Right ventricle myocardium superior (tissue), 1 donor: ENCODE measurements at regions not wholly inside any gene's neighbourhood (a gene's known extent, or its start where the extent isn't known, plus 50 kb on each side); places are given as distances from the start of the nearest gene placed in this dataset.

Experiments used
- ATAC-seq: fragments of 200-7000 bp; cut with Tn5 transposase; one replicate; pipeline ENCODE4 v1.9.1; 2020; ENCODE audit warnings: mild to moderate bottlenecking; ENCODE audit not compliant: poor library complexity
- DNase-seq: peaks from one replicate; pipeline ENCODE4 v3.0.0-alpha.2; 2020
- intact Hi-C: fragments of 100-400 bp; cut with DNase I; formaldehyde crosslinking; loops from one replicate; pipeline ENCODE4 v1.11.2; 2022
- donor health status: DM: no; HTN: yes; CAD: no; lungs with severe emphysema.

DNA sequence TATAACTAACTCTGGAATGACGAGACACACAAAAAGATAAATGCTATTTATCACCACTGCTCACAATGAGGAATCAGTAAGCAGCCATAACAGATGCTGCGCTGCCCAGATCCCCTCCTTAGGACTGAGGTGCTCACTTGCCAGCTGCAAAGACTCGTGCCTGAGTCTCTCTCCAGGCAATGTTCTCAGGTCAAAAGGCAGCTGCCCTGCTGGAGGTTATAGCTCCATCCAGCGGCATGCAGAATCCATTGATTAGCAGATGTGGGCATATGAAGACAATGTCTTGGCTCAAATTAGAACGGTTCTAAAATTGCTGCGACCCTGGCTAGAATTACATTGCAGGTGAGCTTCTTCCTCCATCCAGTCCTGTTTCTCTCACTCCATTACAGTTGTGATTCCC lies 328.2 kb upstream of the CHRM3 start:
- DNase-seq (no peak), ATAC-seq (no peak)
- intact Hi-C loops: no loop called here

DNA sequence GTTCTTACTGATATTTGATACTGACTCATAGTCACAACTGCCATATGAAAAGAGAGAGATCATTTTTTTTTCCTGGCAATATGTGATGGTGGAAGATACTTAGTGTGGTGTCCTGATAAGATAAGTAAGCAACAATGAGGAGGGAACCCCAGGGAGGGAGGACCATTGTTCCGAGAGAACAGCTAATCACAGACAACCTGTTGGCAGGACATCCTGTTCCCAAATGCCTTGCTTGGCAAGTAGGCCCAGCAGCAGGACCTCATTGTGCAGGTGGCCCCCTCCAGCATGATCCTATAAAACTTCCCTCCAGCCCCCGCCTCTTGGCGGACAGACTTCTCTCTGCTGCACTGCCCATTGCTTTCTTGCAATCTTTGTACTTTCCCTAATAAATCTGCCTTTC lies 329.4 kb upstream of the CHRM3 start:
- intact Hi-C loops: no loop called here
- no peak for DNase-seq
- ATAC-seq: no peak

DNA sequence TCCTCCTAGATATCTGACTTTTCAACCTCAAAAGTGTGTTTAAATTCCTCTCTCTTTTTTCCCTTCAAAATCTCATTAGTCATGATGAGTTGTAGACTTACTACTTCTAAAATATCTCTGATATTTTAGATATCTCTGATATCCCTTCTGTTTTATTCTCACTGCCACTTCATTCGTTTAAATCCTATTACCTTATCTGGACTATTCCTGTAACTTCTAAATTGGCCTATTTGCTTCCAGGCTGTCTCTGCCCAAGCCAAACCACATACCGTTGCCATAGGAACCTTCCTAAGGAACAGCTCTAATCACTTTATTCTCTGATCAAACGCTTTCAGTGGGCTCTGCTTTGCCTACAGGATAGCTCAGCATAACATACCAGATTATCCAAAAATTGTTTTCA lies 333.1 kb upstream of the CHRM3 start:
- ATAC-seq: no peak
- no peak for DNase-seq
- intact Hi-C loops: no loop called here

DNA sequence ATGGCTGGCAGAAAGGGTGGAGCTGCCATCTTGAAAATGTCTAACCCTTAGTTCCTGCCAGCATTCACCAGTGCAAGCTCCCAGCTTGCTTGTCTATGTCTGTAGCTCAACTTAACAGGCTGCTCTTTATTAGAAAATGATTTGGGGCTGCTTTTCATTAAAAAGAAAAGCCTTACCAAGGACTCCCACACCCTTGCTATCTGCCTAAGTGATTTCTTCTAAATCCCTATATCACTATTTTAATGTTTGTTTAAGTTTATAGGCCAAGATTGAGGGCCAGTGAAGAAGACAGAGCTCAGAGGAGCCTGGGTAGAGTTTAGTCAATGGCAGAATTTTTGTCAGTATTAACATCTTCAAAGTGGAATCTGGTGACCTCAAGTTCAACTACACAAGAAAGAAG lies 336.8 kb upstream of the CHRM3 start:
- intact Hi-C loops: no loop called here
- ATAC-seq: no peak
- no peak for DNase-seq

DNA sequence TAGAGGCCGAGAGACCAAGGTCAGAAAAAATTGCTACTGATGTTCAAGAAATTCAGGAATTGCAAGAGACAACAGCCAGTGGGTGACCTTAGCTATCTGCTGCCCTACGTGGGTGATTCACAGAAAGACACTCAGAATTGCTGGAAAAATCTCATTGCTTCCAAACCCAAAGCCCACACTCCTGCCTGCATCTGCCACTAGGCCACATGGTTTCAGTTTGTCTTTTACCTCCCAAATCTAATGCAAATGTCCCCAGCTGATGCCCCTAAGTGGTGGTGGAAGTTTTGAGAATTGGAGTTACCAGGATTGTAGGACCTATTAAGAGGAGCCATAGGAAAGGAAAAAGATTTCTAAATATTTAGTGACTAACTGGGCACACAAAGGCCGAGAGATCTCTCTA lies 341.5 kb upstream of the CHRM3 start:
- no peak for ATAC-seq
- no peak for DNase-seq
- intact Hi-C loops: no loop called here

DNA sequence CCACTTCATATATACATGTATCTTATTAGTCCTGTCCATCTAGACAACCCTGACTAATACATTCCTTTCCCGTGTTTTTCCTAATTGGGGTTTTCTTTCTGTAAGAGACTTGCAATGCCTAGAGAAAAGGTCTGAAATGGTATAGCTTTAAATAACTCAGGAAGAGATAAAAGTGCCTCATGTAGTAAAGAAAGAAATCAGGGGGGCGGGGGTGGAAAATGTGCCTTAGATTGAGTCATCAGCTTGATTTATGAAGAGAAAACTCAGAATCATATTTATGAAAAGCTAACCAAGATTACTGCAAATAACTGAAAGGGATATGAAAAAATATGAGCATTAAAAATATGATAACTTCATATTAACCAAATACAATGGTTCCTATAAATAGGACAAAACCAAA lies 345.8 kb upstream of the CHRM3 start:
- DNase-seq: no peak
- ATAC-seq: no peak
- intact Hi-C loops: no loop called here

DNA sequence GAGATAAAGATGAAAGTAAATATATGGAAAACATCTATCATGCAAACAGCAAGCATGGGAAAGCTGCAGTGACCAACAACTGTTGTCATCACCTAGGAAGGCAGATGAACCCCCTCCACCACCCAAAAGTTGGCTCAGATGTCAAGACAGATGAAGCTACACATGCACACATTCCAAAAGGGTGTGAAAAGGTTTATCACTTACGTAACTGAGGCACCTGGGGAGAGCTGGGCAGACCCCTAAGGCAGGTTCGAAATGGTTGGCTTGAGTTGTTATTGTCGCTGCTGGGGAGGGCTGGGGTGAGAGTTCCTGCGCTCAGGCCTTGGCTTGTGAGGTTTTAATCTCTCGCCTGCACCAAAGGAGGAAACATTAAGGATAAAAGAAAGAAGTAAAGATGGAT lies 355.1 kb upstream of the CHRM3 start:
- intact Hi-C loops: no loop called here
- ATAC-seq (no peak), DNase-seq (no peak)

DNA sequence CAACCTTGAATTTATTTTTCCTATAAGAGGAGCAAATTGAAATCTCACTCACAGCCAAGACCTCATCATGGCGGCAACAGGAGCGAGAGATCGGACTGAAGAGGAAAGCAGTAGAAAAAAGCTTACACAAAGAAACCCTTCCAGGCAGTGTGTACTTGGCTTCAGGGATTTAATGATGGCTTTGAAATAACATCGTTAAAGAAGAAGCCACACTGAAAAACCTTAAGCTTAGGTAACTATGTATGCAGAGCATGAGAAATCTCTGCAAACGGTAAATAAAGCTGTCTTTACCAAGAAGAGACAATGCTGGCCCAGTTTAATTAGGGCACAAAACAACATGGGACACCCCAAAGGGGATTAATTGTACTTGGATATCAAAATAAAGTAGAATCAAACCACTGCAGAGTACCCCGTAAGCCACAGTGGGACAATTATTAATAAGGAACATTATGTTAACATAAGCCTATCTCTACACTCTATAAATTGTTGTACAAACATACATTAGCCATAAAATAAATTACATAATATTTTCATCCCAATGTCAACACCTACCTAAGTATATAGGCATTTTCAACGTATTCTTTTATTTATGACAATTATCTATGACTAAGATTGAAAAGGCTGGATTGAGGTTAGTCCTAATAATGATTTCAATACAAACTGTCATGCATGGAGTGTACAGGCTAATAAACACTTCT lies 360.2 kb upstream of the CHRM3 start:
- DNase-seq (no peak), ATAC-seq (no peak)
- intact Hi-C loops: no loop called here

DNA sequence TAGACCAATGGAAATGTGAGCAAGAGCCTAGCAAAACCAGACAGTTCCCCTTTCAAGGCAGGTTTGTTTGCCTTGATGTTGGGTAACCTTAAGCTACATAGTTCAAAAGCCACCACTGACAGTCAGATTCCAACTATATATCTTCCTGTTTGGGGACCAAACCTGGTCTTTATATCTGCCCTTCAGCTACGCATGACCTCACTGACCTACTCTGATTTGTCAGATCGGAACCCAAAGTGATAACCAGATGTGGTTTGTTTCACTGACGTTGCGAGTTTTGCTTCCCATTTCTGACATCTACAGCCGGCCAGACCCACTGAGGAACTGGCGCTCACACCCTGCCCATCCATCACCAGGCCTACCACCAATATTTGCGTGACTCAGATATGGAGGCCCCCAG lies 361.1 kb upstream of the CHRM3 start:
- ATAC-seq: no peak
- intact Hi-C loops: no loop called here
- no peak for DNase-seq

DNA sequence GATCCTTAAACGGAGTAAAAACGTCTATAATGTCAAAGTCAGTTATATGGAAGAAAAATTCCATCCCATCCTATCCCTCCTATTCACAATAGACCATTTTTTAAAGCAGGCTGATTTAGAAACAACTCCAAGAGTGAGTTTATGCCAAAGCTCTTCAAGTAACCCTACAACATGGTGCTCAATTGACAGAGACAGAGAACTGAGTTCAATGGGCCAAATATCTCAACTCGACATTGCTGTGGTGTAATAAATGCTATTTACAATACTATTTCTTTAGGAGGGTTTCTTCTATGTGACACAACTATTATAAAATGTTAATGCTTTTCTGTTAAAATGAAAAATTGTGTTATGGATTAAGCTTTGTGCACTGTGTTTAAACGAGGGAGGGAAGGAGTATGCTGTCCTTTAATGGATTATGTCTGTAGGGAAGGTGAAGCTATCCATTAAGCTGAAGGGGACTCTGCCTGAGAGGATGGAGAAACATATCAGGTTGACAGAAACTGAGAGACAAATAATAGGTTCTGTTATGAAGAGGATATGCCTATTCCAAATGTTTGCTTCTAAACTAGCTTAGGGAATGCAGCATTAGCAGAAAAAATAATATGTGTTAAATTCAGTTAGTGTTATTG lies 362.5 kb upstream of the CHRM3 start:
- intact Hi-C loops: no loop called here
- ATAC-seq: no peak
- no peak for DNase-seq

DNA sequence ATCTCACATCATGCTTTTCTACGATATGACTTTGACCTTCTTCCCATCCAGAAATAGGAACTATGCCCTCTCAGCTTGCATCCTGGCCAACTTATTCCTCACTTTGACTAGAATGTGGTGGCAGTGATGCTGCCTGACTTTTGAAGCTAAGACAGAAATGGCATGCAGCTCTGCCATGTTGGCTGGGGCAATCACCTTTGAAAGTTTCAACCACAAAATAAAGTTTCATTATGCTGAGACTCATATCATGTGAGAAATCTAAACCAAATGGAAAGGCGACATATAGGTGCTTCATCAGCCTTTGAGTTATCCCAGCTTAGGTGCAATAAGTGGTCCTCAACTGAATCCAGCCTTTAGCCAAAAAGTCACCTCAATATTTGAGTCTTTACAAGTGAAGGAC lies 370.0 kb upstream of the CHRM3 start:
- no peak for ATAC-seq
- intact Hi-C loops: no loop called here

DNA sequence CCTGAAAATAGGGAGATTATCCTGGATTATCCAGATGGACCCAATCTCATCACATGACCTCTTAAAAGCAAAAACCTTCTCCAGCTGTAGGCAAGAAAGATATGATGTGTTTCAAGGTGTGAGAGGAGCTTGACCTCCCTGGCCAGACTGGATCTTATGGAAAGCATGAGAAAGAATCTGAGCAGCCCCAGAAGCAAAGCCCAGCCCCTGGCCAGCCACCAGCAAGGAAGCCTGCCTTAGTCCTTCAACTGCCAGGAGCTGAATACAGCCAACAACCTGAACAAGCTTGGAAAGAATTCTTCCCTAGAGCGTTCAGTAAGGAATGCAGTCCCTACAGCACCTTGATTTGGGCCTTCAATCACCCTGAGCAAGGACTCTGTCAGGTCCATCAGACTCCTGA lies 375.0 kb upstream of the CHRM3 start:
- intact Hi-C loops: no loop called here
- ATAC-seq (no peak), DNase-seq (no peak)

More for the DNA sequence above, 370.0 kb upstream of the CHRM3 start:
- no peak for DNase-seq

DNA sequence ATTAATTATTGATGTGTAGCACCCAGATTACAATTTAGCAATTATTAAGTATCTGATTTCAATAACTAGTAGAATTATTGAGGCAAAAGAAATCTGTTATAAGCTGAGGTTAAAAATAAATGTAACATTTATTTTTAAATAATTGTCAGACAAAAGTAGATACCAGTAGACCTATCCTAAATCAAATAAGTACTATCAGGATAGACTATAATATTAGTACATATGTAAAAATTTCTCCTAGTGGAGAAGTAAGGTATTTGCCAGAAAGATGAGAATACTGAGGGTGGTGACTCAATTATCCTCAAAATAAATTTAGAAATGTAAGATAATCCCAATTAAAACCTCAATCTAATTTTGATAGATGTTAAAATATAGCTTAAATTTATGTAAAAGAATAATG lies 377.8 kb upstream of the CHRM3 start:
- intact Hi-C loops: no loop called here
- DNase-seq: no peak
- ATAC-seq: no peak

DNA sequence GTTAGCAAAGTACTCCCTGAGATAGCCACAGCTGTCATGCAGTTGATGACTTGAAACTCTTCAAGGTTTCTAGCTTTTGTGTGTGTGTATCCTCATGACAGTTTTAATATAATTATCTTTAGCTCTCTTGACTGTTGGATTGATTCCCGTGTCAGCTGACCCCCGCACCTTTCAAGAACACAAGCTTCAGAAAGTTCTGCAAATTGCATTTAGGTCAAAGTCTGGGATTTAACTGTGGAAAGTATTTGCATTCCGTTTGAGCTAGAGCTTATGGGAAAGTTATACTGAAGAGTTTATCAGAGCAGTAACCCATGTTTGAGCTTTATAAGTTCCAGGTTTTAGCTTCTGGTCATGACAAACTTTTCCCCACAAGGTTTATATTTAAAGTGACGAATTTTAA lies 380.1 kb upstream of the CHRM3 start:
- ATAC-seq (no peak), DNase-seq (no peak)
- intact Hi-C loops: no loop called here

DNA sequence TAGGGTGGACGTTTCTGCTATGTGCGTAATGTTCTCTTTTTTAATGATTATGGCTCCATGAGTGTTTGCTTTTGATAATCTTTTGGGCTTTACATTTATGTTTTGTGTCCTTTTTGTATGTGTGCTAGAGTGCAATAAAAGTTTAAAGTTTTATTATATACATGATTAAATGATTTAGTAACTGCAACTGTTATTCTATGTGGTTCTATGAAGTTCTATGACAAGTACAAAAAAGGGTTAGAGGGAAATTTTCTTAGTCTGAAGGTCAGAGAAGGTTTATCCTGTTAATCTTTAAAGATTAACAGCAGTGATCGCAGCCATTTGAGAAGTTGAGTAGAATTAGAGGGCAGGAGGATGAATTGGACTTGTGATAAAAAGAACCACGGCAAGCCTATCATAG lies 386.4 kb upstream of the CHRM3 start:
- intact Hi-C loops: no loop called here
- DNase-seq: no peak
- no peak for ATAC-seq

DNA sequence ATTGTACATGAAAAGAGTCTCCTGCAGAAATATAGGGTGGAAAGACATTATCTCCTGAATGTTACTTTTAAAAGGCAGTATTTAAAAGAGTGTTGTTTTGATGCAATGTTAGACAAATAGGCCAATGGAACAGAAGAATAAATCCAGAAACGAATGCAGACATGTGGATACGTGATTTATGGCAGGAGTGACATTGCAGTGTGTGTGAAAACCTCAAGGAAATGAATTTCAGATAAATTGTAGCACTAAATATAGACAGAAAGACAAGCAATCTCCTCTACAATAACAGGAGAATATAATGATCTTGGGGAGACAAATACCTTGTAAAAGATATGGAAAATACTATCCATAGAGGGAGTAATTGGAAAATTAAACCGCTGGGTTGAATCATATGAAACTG lies 387.8 kb upstream of the CHRM3 start:
- DNase-seq (no peak), ATAC-seq (no peak)
- intact Hi-C loops: no loop called here

DNA sequence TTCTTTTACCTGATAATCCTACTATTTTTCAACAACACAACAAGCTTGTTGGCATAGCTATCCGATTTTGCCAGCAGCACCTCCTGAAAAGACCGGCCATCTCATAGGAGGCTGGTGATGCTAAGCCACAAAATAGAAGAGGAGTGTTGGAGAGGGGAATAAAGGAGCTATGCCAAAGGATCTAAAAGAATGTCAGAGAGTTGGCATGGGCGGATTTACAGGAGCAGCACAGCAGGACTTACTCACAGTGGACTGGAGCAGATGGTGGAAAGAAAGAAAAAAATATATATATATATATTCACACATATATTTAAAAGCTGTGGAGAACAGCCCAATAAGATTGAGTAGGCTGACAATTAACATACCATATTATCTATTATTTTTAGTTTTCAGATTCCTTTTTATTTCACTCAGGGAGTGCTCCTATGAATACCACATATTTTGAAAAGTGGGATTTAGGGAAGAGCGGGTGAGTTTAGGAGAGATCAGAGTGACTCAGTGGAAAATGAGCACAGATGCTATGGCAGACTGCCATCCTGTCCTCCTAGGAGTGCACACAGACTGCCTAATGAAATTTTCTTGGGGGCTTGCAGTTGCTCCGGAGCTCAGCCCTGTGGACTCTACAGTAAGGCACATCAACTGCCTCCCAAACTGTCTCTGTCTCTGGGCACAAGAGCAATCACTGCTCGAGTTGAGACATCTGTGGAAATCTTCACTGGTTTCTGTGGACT lies 394.4 kb upstream of the CHRM3 start:
- no peak for ATAC-seq
- intact Hi-C loops: no loop called here
- no peak for DNase-seq

DNA sequence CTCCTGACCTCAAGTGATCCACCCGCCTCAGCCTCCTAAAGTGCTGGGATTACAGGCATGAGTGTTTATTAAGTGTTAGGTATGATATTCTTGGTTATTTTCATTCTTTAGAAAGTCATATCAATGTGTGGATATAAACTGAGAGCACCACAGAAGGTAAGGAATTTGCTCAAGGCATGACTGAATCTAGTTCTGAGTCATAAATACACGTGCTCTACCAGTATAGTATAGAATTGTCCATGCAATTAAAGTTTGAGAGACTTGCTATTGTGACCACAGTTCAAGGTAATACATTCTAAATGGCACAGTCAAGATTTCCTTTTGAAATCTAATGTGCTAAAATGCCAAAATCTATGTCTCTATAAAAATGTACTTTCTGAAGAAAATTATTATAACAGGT lies 401.1 kb upstream of the CHRM3 start:
- ATAC-seq (no peak), DNase-seq (no peak)
- intact Hi-C loops: no loop called here

DNA sequence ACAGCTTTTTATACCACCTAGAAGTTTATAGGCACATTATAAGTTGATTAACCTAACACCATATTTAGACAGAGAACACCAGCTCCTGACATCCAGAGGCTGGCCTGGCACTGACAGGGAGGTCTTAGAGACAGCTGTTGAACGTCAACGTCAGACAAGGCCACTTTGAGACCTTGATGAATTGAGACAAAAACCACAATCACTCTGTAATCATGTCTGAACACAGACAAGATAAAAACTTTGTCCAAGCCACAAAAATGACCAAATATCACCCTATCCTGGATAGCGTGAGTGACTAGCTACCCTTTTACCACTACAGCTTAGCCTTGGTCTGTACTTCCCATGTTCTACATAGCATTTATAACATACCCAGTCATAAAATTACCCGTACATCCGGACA lies 403.6 kb upstream of the CHRM3 start:
- no peak for ATAC-seq

DNA sequence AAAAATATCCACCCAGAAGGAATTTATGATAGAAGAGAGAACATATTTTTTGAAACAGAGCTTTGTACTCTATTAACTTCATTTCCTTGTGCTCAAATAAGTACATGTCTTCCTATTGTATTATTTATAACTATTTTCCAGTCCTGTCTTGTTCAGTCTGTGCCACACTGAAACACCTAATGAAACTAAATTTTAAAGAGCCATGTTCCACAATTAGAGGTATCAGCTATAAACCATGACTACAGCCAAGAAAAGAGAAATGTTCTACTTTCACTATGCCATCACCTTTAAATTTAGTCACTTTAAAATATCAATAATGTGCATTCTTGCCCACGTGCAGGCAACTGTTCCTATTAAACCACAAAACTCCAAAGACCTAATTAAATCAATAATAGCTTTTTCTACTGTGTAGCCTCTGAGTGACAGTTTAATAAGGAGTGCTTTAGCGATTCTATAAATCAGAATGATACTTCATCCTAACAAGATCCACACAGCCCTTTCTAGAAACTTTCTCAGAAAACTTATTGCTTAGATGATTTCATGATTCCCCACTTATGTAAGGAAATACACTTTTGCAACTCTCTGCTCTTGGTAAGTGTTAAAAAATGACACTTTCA lies 404.9 kb upstream of the CHRM3 start:
- DNase-seq (no peak), ATAC-seq (no peak)
- intact Hi-C loops: no loop called here

More for the DNA sequence above, 403.6 kb upstream of the CHRM3 start:
- no peak for DNase-seq
- intact Hi-C loops: no loop called here
